H1 (cell line): ENCODE measurements at regions not wholly inside any gene's neighbourhood (a gene's known extent, or its start where the extent isn't known, plus 50 kb on each side); places are given as distances from the start of the nearest gene placed in this dataset.

ENCODE experiments used
- CTCF ChIA-PET: fragments of 300-600 bp; sonication (Branson Sonifier 250); formaldehyde crosslinking; loops from one replicate; lab custom pipeline; 2021; ENCODE audit not compliant: partially characterized antibody; lab: Charles Lee
- POLR2A ChIA-PET: fragments of 300-600 bp; sonication (Branson Sonifier 250); formaldehyde crosslinking; loops from one replicate; lab custom pipeline; 2021; ENCODE audit warnings: inconsistent platforms; ENCODE audit not compliant: partially characterized antibody; lab: Charles Lee
- DNase-seq, 2 experiments: peaks; one replicate each; pipeline versions ENCODE4 v3.0.0 to v3.0.0-alpha.2; 2010 to 2022; ENCODE audit warnings: low spot score in 2 of 2, low read depth in 1 of 2, mixed read lengths in 1 of 2
- FAIRE-seq: peaks from 2 replicates; lab custom pipeline; 2011; peaks lifted over from hg19 to GRCh38; lab: Jason Lieb, UNC
- H2AFZ ChIP-seq: 2 replicates; pipeline ENCODE4 v1.8.1; 2012; ENCODE audit warnings: low read length, inconsistent platforms
- H2AK5ac ChIP-seq: 2 replicates; pipeline ENCODE4 v1.6.1; 2013; ENCODE audit warnings: low read depth, low read length
- H2BK120ac ChIP-seq: replicated peaks from 2 replicates; pipeline ENCODE3; 2013; ENCODE audit warnings: low read depth, low read length, inconsistent platforms
- H2BK12ac ChIP-seq: 2 replicates; pipeline ENCODE4 v1.6.1; 2013; ENCODE audit warnings: low read depth, low read length
- H2BK15ac ChIP-seq: 2 replicates; pipeline ENCODE4 v1.6.1; 2013; ENCODE audit warnings: low read length
- H2BK20ac ChIP-seq: 2 replicates; pipeline ENCODE4 v1.6.1; 2013; ENCODE audit warnings: low read length
- H2BK5ac ChIP-seq: 2 replicates; pipeline ENCODE4 v1.6.1; 2013; ENCODE audit warnings: low read depth, low read length
- H3K14ac ChIP-seq: 2 replicates; pipeline ENCODE4 v1.6.1; 2013; ENCODE audit warnings: inconsistent platforms; ENCODE audit not compliant: insufficient read length
- H3K18ac ChIP-seq: 2 replicates; pipeline ENCODE4 v1.6.1; 2013; ENCODE audit warnings: low read length; ENCODE audit errors: extremely low read depth
- H3K23ac ChIP-seq: 2 replicates; pipeline ENCODE4 v1.6.1; 2013; ENCODE audit warnings: inconsistent platforms; ENCODE audit not compliant: insufficient read length
- H3K23me2 ChIP-seq: 2 replicates; pipeline ENCODE4 v1.6.1; 2013; ENCODE audit warnings: low read depth, low read length
- H3K27ac ChIP-seq: 2 replicates; pipeline ENCODE4 v1.6.1; 2011; ENCODE audit warnings: low read depth, low read length, inconsistent platforms
- H3K27me3 ChIP-seq, 4 experiments: replicated peaks in 1 of 4; 1 replicate in 1 of 4; 2 replicates in 3 of 4; pipeline versions ENCODE4 v1.6.1 to v1.8.1; 2011 to 2013; ENCODE audit warnings: low read length in 3 of 4, mild to moderate bottlenecking in 3 of 4, inconsistent platforms in 2 of 4, mixed read lengths in 2 of 4, moderate library complexity in 1 of 4; ENCODE audit not compliant: control insufficient read depth in 3 of 4, insufficient read depth in 3 of 4; ENCODE audit errors: extremely low read depth in 1 of 4
- H3K36me3 ChIP-seq, 4 experiments: 2 replicates each; pipeline versions ENCODE4 v1.6.1 to v1.8.1; 2011 to 2013; ENCODE audit warnings: mild to moderate bottlenecking in 4 of 4, low read length in 3 of 4, moderate library complexity in 2 of 4, control low read depth in 1 of 4, inconsistent platforms in 1 of 4; ENCODE audit not compliant: insufficient read depth in 4 of 4, control insufficient read depth in 2 of 4
- H3K4ac ChIP-seq: replicated peaks from 2 replicates; pipeline ENCODE3; 2013; ENCODE audit warnings: low read length, low read depth, mixed read lengths, inconsistent platforms; ENCODE audit not compliant: insufficient read length
- H3K4me1 ChIP-seq, 4 experiments: replicated peaks in 1 of 4; 1 replicate in 1 of 4; 2 replicates in 3 of 4; pipeline versions ENCODE4 v1.6.1 to v1.8.1; 2011 to 2013; ENCODE audit warnings: low read length in 3 of 4, inconsistent platforms in 2 of 4, mixed read lengths in 1 of 4; ENCODE audit not compliant: insufficient read depth in 4 of 4, control insufficient read depth in 3 of 4
- H3K4me2 ChIP-seq, 2 experiments: 2 replicates each; pipeline versions ENCODE4 v1.6.1 to v1.8.1; 2011 to 2013; ENCODE audit warnings: low read depth in 2 of 2, low read length in 2 of 2, control low read depth in 1 of 2, inconsistent platforms in 1 of 2, mild to moderate bottlenecking in 1 of 2; ENCODE audit not compliant: insufficient read depth in 1 of 2
- H3K4me3 ChIP-seq, 4 experiments: fragments of 200-600, 300-600 bp in 1 of 4; sonication (generic), shearing (Covaris generic), sonication (Bioruptor Twin) in 1 of 4; 2 replicates each; pipeline versions ENCODE4 v1.5.1 to v1.8.1; 2011 to 2016; ENCODE audit warnings: low read length in 4 of 4, low read depth in 3 of 4, control low read depth in 2 of 4, inconsistent platforms in 2 of 4, mild to moderate bottlenecking in 2 of 4, mixed read lengths in 1 of 4, moderate library complexity in 1 of 4; ENCODE audit not compliant: insufficient read depth in 2 of 4; ENCODE audit errors: extremely low read depth in 1 of 4
- H3K56ac ChIP-seq: replicated peaks from 2 replicates; pipeline ENCODE3; 2013; ENCODE audit warnings: low read depth, mild to moderate bottlenecking, mixed read lengths, low read length, inconsistent platforms; ENCODE audit not compliant: insufficient read length
- H3K79me1 ChIP-seq: 2 replicates; pipeline ENCODE4 v1.6.1; 2013; ENCODE audit warnings: low read depth, low read length, control low read depth
- H3K79me2 ChIP-seq, 2 experiments: 2 replicates each; pipeline versions ENCODE4 v1.6.1 to v1.8.1; 2012 to 2013; ENCODE audit warnings: low read length in 2 of 2, mild to moderate bottlenecking in 2 of 2, inconsistent platforms in 1 of 2; ENCODE audit not compliant: insufficient read depth in 2 of 2, control insufficient read depth in 1 of 2
- H3K9ac ChIP-seq, 4 experiments: replicated peaks in 1 of 4; 1 replicate in 1 of 4; 2 replicates in 3 of 4; pipeline versions ENCODE4 v1.6.1 to v1.8.1; 2011 to 2013; ENCODE audit warnings: low read depth in 3 of 4, low read length in 3 of 4, control low read depth in 2 of 4, mild to moderate bottlenecking in 2 of 4, moderate library complexity in 2 of 4, inconsistent platforms in 1 of 4; ENCODE audit errors: extremely low read depth in 1 of 4
- H3K9me3 ChIP-seq, 2 experiments: 2 replicates each; pipeline versions ENCODE4 v1.6.1 to v1.8.1; 2012 to 2013; ENCODE audit warnings: mild to moderate bottlenecking in 2 of 2, moderate library complexity in 2 of 2, control low read depth in 1 of 2, inconsistent platforms in 1 of 2, low read depth in 1 of 2, low read length in 1 of 2, mixed read lengths in 1 of 2; ENCODE audit not compliant: insufficient read depth in 2 of 2
- H4K20me1 ChIP-seq, 2 experiments: replicated peaks in 1 of 2; 2 replicates each; pipeline versions ENCODE3 to v1.8.1; 2011 to 2013; ENCODE audit warnings: inconsistent platforms in 2 of 2, low read length in 2 of 2, mild to moderate bottlenecking in 1 of 2; ENCODE audit not compliant: insufficient read depth in 2 of 2, control insufficient read depth in 1 of 2
- H4K5ac ChIP-seq: 2 replicates; pipeline ENCODE4 v1.6.1; 2013; ENCODE audit warnings: low read length, low read depth, mixed read lengths, inconsistent platforms; ENCODE audit not compliant: insufficient read length
- H4K8ac ChIP-seq: 2 replicates; pipeline ENCODE4 v1.8.0; 2013; ENCODE audit warnings: mild to moderate bottlenecking, moderate library complexity, low read length, inconsistent platforms; ENCODE audit not compliant: insufficient read depth; ENCODE audit errors: extremely low read depth
- H4K91ac ChIP-seq: replicated peaks from 2 replicates; pipeline ENCODE3; 2013; ENCODE audit warnings: low read length, mixed read lengths, inconsistent platforms; ENCODE audit not compliant: insufficient read length
- CTCF ChIP-seq, 3 experiments: IDR thresholded peaks; 1 replicate in 2 of 3; 2 replicates in 1 of 3; pipeline versions ENCODE4 v1.5.1 to v1.6.1; 2011; ENCODE audit warnings: low read length in 3 of 3, mild to moderate bottlenecking in 3 of 3, inconsistent platforms in 2 of 3, low read depth in 1 of 3, moderate library complexity in 1 of 3; ENCODE audit not compliant: insufficient read depth in 1 of 3; ENCODE audit errors: control extremely low read depth in 1 of 3
- E2F6 ChIP-seq: IDR thresholded peaks from 2 replicates; pipeline ENCODE4 v1.6.1; 2012; ENCODE audit warnings: inconsistent platforms
- GABPA ChIP-seq: IDR thresholded peaks from 2 replicates; pipeline ENCODE4 v1.6.1; 2011; ENCODE audit warnings: mild to moderate bottlenecking, low read length, moderate library complexity, borderline replicate concordance; ENCODE audit not compliant: insufficient read depth
- HDAC2 ChIP-seq, 2 experiments: fragments of 300-600 bp in 1 of 2; sonication (generic) in 1 of 2; IDR thresholded peaks; 2 replicates each; pipeline ENCODE4 v1.6.1; 2011 to 2012; ENCODE audit warnings: low read depth in 2 of 2, low read length in 2 of 2, mild to moderate bottlenecking in 2 of 2, moderate library complexity in 2 of 2, borderline replicate concordance in 1 of 2, inconsistent platforms in 1 of 2
- HDAC6 ChIP-seq: IDR thresholded peaks from one replicate; pipeline ENCODE4 v1.7.1; 2012; ENCODE audit warnings: low read depth, mild to moderate bottlenecking, inconsistent platforms, low read length, moderate library complexity
- JUN ChIP-seq: IDR thresholded peaks from 2 replicates; pipeline ENCODE4 v1.6.1; 2011; ENCODE audit warnings: low read depth, mild to moderate bottlenecking, improper control_type of control experiment, low read length
- KDM5A ChIP-seq: fragments of 200-600 bp; IDR thresholded peaks from 2 replicates; pipeline ENCODE4 v1.7.1; 2012; ENCODE audit warnings: mild to moderate bottlenecking, low read length, inconsistent platforms, mixed read lengths
- RBBP5 ChIP-seq: IDR thresholded peaks from 2 replicates; pipeline ENCODE4 v1.7.1; 2012; ENCODE audit warnings: low read depth, mild to moderate bottlenecking, inconsistent platforms, low read length, moderate library complexity, borderline replicate concordance
- SAP30 ChIP-seq: fragments of 300-600 bp; sonication (generic); IDR thresholded peaks from 2 replicates; pipeline ENCODE4 v1.7.1; 2012; ENCODE audit warnings: low read length, moderate library complexity, mild to moderate bottlenecking, inconsistent platforms; ENCODE audit not compliant: insufficient read depth, insufficient replicate concordance
- SP1 ChIP-seq: IDR thresholded peaks from 2 replicates; pipeline ENCODE4 v1.6.1; 2011; ENCODE audit warnings: low read depth, low read length
- ZNF274 ChIP-seq: IDR thresholded peaks from 2 replicates; pipeline ENCODE4 v1.7.0; 2012; ENCODE audit warnings: low read length, borderline replicate concordance; ENCODE audit errors: extremely low read depth
- WGBS, 2 experiments: shearing (Covaris generic) in 1 of 2; methylation state at CpG; one replicate each; pipeline versions ENCODE4 v1.1.6 to v1.1.7; 2013 to 2015; ENCODE audit warnings: low lambda C conversion rate in 2 of 2, mixed read lengths in 2 of 2, inconsistent platforms in 1 of 2, low coverage in 1 of 2, missing lambda C conversion rate in 1 of 2; ENCODE audit not compliant: insufficient replicate concordance in 2 of 2, insufficient coverage in 1 of 2, insufficient read length in 1 of 2; ENCODE audit errors: extremely low coverage in 1 of 2, missing lambda C conversion rate in 1 of 2; 5-methylcytosine and 5-hydroxymethylcytosine counted together

GRCh38 chr6:6756526-6756925 lies 168.0 kb downstream of the LY86 start:
- Histone ChIP-seq H2AFZ (no peak overlapping the region), H2BK12ac (no peak overlapping the region), H2AK5ac (no peak overlapping the region), H3K9me3 (no peaks in the 10 kb centered on the region), H3K27ac (no peak overlapping the region), H4K20me1 (no peaks in the 10 kb centered on the region), H2BK120ac (no peak overlapping the region), H2BK5ac (no peak overlapping the region), H3K36me3 (no peaks in the 10 kb centered on the region), H4K5ac (no peak overlapping the region), H3K14ac (no peak overlapping the region), H3K4me2 (no peak overlapping the region), H4K8ac (no peak overlapping the region), H3K9ac (no peak overlapping the region), H3K79me2 (no peaks in the 10 kb centered on the region), H4K91ac (no peak overlapping the region), H3K18ac (no peak overlapping the region), H3K56ac (no peak overlapping the region), H2BK20ac (no peak overlapping the region), H3K4me1 (peaks cover 0 to 9% (median 6%) of the 10 kb centered on the region in 4 experiments; a peak in 6 of 7 replicates), H3K4me3 (no peak overlapping the region), H3K79me1 (no peaks in the 10 kb centered on the region), H3K23me2 (no peaks in the 10 kb centered on the region), H3K23ac (no peak overlapping the region), H3K4ac (no peak overlapping the region), H2BK15ac (no peak overlapping the region), H3K27me3 (peaks cover 0 to 1% (median 0%) of the 10 kb centered on the region in 4 experiments; a peak in 1 of 7 replicates)
- WGBS, 2 experiments = 82% methylated on average over 3 of the region's 3 CpGs; no CpG with 5 or more reads in 1 of the 2 experiments
- no peak for DNase-seq
- CTCF ChIA-PET = interaction anchor here (1.5 kb wide), 1 partner anchor 60 kb away, joined by 3 read pairs; no protein-coding TSS in a partner anchor
- POLR2A ChIA-PET = no interaction called here
- no peak for FAIRE-seq
- TF ChIP-seq HDAC2 (IDR thresholded peaks at IDR 0.05; ENCODE audit: borderline replicate concordance in 1 of 2, low read depth in 2 of 2, low read length in 2 of 2) (no peak), GABPA (no peak), KDM5A (no peak), JUN (no peak), HDAC6 (no peak), SP1 (no peak), E2F6 (no peak), ZNF274 (no peak), SAP30 (no peak), RBBP5 (no peak), CTCF (IDR thresholded peaks at IDR 0.05; ENCODE audit: control extremely low read depth in 1 of 3, insufficient read depth in 1 of 3, low read depth in 1 of 3, low read length in 3 of 3) (no peak)
